T-helper 17 cell (primary cell): ENCODE measurements at regions not wholly inside any gene's neighbourhood (a gene's known extent, or its start where the extent isn't known, plus 50 kb on each side); places are given as distances from the start of the nearest gene placed in this dataset.

Experiments used
- ATAC-seq: fragments of 150-1000 bp; cut with Tn5 transposase; 2 replicates; pipeline ENCODE4 v1.10.0; 2021; ENCODE audit warnings: mild to moderate bottlenecking, moderate library complexity
- DNase-seq, 3 donors: peaks; one replicate each; pipeline versions ENCODE4 v3.0.0 to v3.0.0-alpha.2; 2020 to 2021
- H3K9me3 ChIP-seq: one replicate; pipeline ENCODE4 v1.7.0; 2013; ENCODE audit warnings: low read length, mild to moderate bottlenecking; ENCODE audit not compliant: control insufficient read depth, poor library complexity, severe bottlenecking
- H3K27ac Mint-ChIP-seq: one replicate; pipeline ENCODE4 v1.8.0; 2022; ENCODE audit warnings: mild to moderate bottlenecking, moderate library complexity, mixed read lengths
- H3K27me3 Mint-ChIP-seq: one replicate; pipeline ENCODE4 v1.8.0; 2022; ENCODE audit warnings: mixed read lengths
- H3K36me3 Mint-ChIP-seq: one replicate; pipeline ENCODE4 v1.8.0; 2022; ENCODE audit warnings: low read depth, mixed read lengths
- H3K4me1 Mint-ChIP-seq: one replicate; pipeline ENCODE4 v1.8.0; 2022; ENCODE audit warnings: mild to moderate bottlenecking, mixed read lengths
- H3K4me3 Mint-ChIP-seq: one replicate; pipeline ENCODE4 v1.8.0; 2022; ENCODE audit warnings: mild to moderate bottlenecking, moderate library complexity, mixed read lengths

DNA sequence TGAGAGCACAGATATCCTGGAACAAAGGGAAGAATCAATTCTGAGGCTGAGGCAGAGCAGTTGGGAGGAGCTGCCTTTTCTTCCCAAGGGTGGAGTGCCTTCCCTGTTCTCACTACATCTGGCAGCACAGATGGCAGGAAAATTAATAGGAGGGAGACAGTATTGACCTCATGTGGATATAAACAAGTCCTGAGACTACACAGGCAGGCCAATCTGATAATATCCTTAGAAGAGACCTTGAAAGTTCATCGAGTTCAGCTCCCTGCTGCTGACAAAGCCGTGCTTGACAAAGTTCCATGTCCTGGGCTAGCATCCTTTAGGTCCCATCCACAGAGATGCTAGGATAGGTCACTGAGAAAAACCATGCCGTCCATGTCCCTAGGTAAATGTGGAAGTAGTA is 1451.5 kb downstream of the EFNB2 start:
- no peaks in the 10 kb centered on the region for H3K4me1 Mint-ChIP-seq

DNA sequence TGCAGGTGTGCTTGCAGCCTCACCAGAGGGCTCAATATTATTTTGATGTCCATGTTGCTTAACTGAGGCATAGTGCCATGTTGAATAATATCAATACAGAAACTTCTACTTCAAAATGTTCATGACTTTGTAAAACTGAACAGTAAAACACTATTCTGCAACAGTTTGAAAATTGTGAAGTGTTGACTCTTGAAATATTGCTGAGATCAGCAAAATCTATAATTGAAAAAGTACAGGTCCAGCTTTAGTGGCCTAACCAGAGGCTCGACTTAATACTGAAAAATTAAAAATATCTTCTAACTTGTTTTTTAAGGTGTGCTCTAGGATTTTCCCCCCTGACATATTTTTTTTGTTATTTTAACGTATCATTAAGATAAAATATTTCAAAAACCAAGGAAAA is 1460.7 kb downstream of the EFNB2 start:
- H3K36me3 Mint-ChIP-seq, result no peaks in the 10 kb centered on the region
- DNase-seq, result no peak
- ATAC-seq, result no peak
- H3K27ac Mint-ChIP-seq, result no peak overlapping the region
- H3K4me3 Mint-ChIP-seq, result no peak overlapping the region
- H3K27me3 Mint-ChIP-seq, result no peaks in the 10 kb centered on the region
- H3K4me1 Mint-ChIP-seq, result peaks cover 3% of the 10 kb centered on the region
- no peaks in the 10 kb centered on the region for H3K9me3 ChIP-seq

More for the DNA sequence above, 1451.5 kb downstream of the EFNB2 start:
- Mint-ChIP-seq H3K27me3 (no peaks in the 10 kb centered on the region), H3K27ac (no peak overlapping the region), H3K4me3 (no peak overlapping the region), H3K36me3 (no peaks in the 10 kb centered on the region)
- DNase-seq (no peak), ATAC-seq (no peak)
- H3K9me3 ChIP-seq, result no peaks in the 10 kb centered on the region

GRCh38 chr13:105073041-105073440 is 1462.4 kb downstream of the EFNB2 start:
- no peak overlapping the region for H3K4me3 Mint-ChIP-seq
- ATAC-seq, result no peak

DNA sequence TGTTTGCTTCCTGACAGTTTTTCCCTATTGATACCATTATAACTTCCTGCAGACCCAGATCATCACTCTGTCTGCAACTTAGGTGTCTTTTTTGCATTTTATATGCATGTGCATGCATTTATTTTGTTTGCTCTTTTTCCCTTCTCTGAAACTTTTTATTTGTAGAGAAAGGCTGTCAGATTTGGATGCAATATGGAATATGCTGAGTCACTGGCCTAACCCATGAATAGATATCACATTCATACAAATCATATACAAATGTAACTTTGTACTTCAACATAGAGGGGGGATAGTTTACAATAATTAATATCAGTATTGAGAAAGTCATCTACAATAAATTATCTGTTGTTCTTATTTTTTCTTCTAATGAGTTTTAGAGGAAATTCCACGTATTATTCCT is 1465.0 kb downstream of the EFNB2 start:
- no peaks in the 10 kb centered on the region for H3K36me3 Mint-ChIP-seq
- DNase-seq, result no peak
- no peak for ATAC-seq
- H3K27ac Mint-ChIP-seq, result no peak overlapping the region
- H3K4me1 Mint-ChIP-seq, result peaks cover 3% of the 10 kb centered on the region
- no peaks in the 10 kb centered on the region for H3K9me3 ChIP-seq
- H3K27me3 Mint-ChIP-seq, result no peaks in the 10 kb centered on the region
- H3K4me3 Mint-ChIP-seq, result no peak overlapping the region

More at GRCh38 chr13:105073041-105073440, 1462.4 kb downstream of the EFNB2 start:
- no peaks in the 10 kb centered on the region for H3K9me3 ChIP-seq
- Mint-ChIP-seq H3K4me1 (peaks cover 3% of the 10 kb centered on the region), H3K36me3 (no peaks in the 10 kb centered on the region), H3K27me3 (no peaks in the 10 kb centered on the region), H3K27ac (no peak overlapping the region)
- DNase-seq, result no peak

DNA sequence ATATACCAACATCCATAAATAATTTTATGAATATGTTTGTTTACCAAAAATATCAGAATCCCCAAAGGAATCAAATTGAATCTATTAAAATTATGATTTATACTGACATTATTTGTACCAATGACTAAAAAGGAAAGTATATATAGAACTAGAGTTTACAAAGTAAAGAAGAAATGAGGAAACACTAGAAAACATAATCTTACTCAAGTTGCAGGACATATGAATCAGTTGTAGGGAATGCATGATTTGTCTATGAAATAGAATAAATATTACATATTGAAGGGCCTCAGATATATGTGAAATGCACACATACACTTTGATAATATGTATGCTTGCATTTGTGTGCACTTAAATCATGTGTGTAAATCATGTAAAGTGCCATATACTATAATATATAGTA is 1466.4 kb downstream of the EFNB2 start:
- H3K27ac Mint-ChIP-seq, result no peak overlapping the region
- H3K36me3 Mint-ChIP-seq, result no peaks in the 10 kb centered on the region
- ATAC-seq, result no peak
- H3K27me3 Mint-ChIP-seq, result no peaks in the 10 kb centered on the region
- no peaks in the 10 kb centered on the region for H3K9me3 ChIP-seq
- no peak overlapping the region for H3K4me3 Mint-ChIP-seq
- peaks cover 3% of the 10 kb centered on the region for H3K4me1 Mint-ChIP-seq
- no peak for DNase-seq

DNA sequence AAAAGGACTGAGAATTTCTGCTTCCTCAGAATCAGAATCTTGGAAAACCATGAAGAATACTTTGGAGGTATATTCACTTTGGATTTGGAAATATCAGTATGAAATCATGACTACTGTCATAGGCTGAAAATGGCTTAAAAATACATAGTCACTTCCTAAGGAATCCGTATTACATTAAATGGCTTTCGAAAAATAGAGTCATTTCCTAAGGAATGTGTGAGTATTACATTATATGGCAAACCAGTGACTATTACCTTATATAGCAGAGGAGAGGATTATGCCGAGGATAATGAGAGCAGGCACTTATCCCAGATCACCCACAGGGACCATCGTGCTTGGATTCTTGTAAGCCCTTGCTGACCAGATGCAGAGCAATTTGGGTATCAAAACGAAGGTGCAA is 1471.8 kb downstream of the EFNB2 start:
- Mint-ChIP-seq H3K27me3 (no peaks in the 10 kb centered on the region), H3K36me3 (no peaks in the 10 kb centered on the region), H3K4me1 (no peaks in the 10 kb centered on the region), H3K27ac (no peak overlapping the region), H3K4me3 (no peak overlapping the region)
- DNase-seq, result no peak
- no peaks in the 10 kb centered on the region for H3K9me3 ChIP-seq
- no peak for ATAC-seq

- no peak overlapping the region for H3K27ac Mint-ChIP-seq
- DNase-seq, result no peak
- ATAC-seq, result no peak
- H3K27me3 Mint-ChIP-seq, result no peaks in the 10 kb centered on the region
- H3K9me3 ChIP-seq, result no peaks in the 10 kb centered on the region
- no peaks in the 10 kb centered on the region for H3K4me1 Mint-ChIP-seq
- no peaks in the 10 kb centered on the region for H3K36me3 Mint-ChIP-seq
- no peak overlapping the region for H3K4me3 Mint-ChIP-seq
Measured at GRCh38 chr13:105059786-105060185, 1475.7 kb downstream of the EFNB2 start.

DNA sequence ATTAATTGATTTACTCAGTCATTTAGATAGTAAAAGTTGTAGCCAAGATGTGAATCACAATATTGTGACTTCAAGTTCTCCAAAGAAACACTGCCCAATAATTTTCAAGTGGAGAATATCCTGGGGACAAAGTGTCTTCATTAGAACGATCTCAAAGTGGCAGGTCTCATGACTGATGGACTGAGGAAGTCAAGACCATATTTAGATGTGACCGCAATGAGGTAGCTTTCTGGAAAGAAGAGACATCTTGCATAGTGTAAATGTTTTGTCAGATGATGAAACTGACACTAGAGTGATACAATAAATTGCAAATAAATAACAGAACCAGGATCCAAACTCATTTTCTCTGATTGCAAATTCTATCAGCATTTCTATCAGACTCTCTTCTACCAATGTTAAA is 1476.9 kb downstream of the EFNB2 start:
- no peak overlapping the region for H3K27ac Mint-ChIP-seq
- H3K4me3 Mint-ChIP-seq, result no peak overlapping the region
- H3K36me3 Mint-ChIP-seq, result no peaks in the 10 kb centered on the region
- no peak for ATAC-seq
- H3K4me1 Mint-ChIP-seq, result no peaks in the 10 kb centered on the region
- no peak for DNase-seq
- peaks cover 4% of the 10 kb centered on the region for H3K27me3 Mint-ChIP-seq
- H3K9me3 ChIP-seq, result no peaks in the 10 kb centered on the region

GRCh38 chr13:105052711-105053110 is 1482.8 kb downstream of the EFNB2 start:
- no peak for DNase-seq
- no peak overlapping the region for H3K4me3 Mint-ChIP-seq
- no peaks in the 10 kb centered on the region for H3K4me1 Mint-ChIP-seq
- no peaks in the 10 kb centered on the region for H3K36me3 Mint-ChIP-seq
- peaks cover 4% of the 10 kb centered on the region for H3K27me3 Mint-ChIP-seq
- H3K27ac Mint-ChIP-seq, result no peak overlapping the region
- H3K9me3 ChIP-seq, result no peaks in the 10 kb centered on the region
- ATAC-seq, result no peak

DNA sequence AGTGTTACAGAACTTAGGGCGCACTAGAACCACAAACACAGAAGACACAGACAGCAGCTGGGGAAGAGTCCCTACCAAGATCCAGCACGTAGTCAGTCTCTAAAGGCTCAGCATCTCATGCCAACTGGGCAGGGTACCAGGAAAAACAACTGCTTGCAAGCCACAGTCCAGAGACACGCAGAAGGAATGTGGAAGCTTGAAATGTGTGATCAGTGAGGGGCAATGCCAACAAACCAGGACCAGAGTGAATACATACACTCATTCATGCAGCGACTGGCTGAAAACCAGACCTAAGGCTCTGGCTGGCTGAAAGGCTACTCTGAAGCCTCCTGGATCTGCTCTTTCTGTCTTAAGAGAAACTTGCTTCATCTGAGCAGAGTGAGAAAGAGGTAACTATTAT is 1484.8 kb downstream of the EFNB2 start:
- Mint-ChIP-seq H3K36me3 (no peaks in the 10 kb centered on the region), H3K4me1 (no peaks in the 10 kb centered on the region), H3K27me3 (peaks cover 4% of the 10 kb centered on the region), H3K4me3 (no peak overlapping the region), H3K27ac (no peak overlapping the region)
- no peaks in the 10 kb centered on the region for H3K9me3 ChIP-seq
- ATAC-seq, result no peak
- DNase-seq, result no peak

DNA sequence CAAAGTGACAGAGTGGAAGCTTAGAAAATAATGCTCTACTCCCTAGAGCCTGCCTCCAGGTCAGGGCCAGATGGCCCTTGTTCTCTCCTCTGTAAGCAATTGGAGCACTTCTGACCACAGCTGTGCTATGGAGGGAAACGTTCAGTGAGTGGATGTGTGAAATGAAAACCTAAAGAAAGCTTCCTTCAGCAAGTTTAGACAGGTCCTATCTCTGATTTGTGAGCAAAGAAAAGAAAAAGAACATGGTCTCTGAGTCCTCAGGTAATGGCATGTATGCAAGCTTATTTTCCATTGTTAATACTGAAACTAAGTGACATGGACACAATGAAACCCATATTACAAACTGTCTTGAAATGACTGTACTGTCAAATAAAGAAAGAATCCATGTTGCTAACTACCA is 1486.8 kb downstream of the EFNB2 start:
- H3K4me3 Mint-ChIP-seq, result no peak overlapping the region
- no peaks in the 10 kb centered on the region for H3K36me3 Mint-ChIP-seq
- no peak overlapping the region for H3K27ac Mint-ChIP-seq
- no peak for DNase-seq
- ATAC-seq, result no peak
- H3K27me3 Mint-ChIP-seq, result no peaks in the 10 kb centered on the region
- no peaks in the 10 kb centered on the region for H3K4me1 Mint-ChIP-seq
- H3K9me3 ChIP-seq, result no peaks in the 10 kb centered on the region

GRCh38 chr13:105047676-105048295 is 1487.7 kb downstream of the EFNB2 start:
- no peak for ATAC-seq
- H3K9me3 ChIP-seq, result no peaks in the 10 kb centered on the region
- DNase-seq, result no peak
- Mint-ChIP-seq H3K4me1 (no peaks in the 10 kb centered on the region), H3K4me3 (no peak overlapping the region), H3K27me3 (no peaks in the 10 kb centered on the region), H3K27ac (no peak overlapping the region), H3K36me3 (no peaks in the 10 kb centered on the region)

GRCh38 chr13:105037110-105037509 is 1498.4 kb downstream of the EFNB2 start:
- no peaks in the 10 kb centered on the region for H3K36me3 Mint-ChIP-seq
- H3K27me3 Mint-ChIP-seq, result no peaks in the 10 kb centered on the region
- DNase-seq (no peak), ATAC-seq (no peak)
- H3K27ac Mint-ChIP-seq, result no peak overlapping the region
- H3K4me3 Mint-ChIP-seq, result no peak overlapping the region
- no peaks in the 10 kb centered on the region for H3K9me3 ChIP-seq
- H3K4me1 Mint-ChIP-seq, result no peaks in the 10 kb centered on the region

GRCh38 chr13:105035092-105035491 is 1500.4 kb downstream of the EFNB2 start:
- Mint-ChIP-seq H3K36me3 (no peaks in the 10 kb centered on the region), H3K4me1 (no peaks in the 10 kb centered on the region), H3K27ac (no peak overlapping the region), H3K4me3 (no peak overlapping the region), H3K27me3 (no peaks in the 10 kb centered on the region)
- no peak for ATAC-seq
- no peak for DNase-seq
- no peaks in the 10 kb centered on the region for H3K9me3 ChIP-seq
